Fibroblast of lung (primary cell): ENCODE measurements at regions not wholly inside any gene's neighbourhood (a gene's known extent, or its start where the extent isn't known, plus 50 kb on each side); places are given as distances from the start of the nearest gene placed in this dataset.
"Not testable (repeated sequence)": the region's sequence is repeated elsewhere in the genome, so short reads cannot be mapped to it uniquely, and the experiment has no call there.

Experiments used
- DNase-seq, 2 donors: peaks; one replicate each; pipeline versions ENCODE4 v3.0.0 to v3.0.0-alpha.2; 2010; ENCODE audit warnings: low read depth in 2 of 2
- H2AFZ ChIP-seq: 2 replicates; pipeline ENCODE4 v1.5.1; 2012; ENCODE audit warnings: low read length, control low read depth, inconsistent platforms
- H3K27ac ChIP-seq: 2 replicates; pipeline ENCODE4 v1.5.1; 2011; ENCODE audit warnings: low read length, control low read depth; ENCODE audit not compliant: insufficient read depth
- H3K27me3 ChIP-seq: 2 replicates; pipeline ENCODE4 v1.5.1; 2011; ENCODE audit warnings: mild to moderate bottlenecking, low read length; ENCODE audit not compliant: control insufficient read depth, insufficient read depth
- H3K36me3 ChIP-seq: 2 replicates; pipeline ENCODE4 v1.5.1; 2011; ENCODE audit warnings: low read length; ENCODE audit not compliant: control insufficient read depth, insufficient read depth
- H3K4me1 ChIP-seq: 2 replicates; pipeline ENCODE4 v1.5.1; 2011; ENCODE audit warnings: low read length; ENCODE audit not compliant: control insufficient read depth, insufficient read depth; ENCODE audit errors: extremely low read depth
- H3K4me2 ChIP-seq: 2 replicates; pipeline ENCODE4 v1.5.1; 2011; ENCODE audit warnings: low read length, control low read depth; ENCODE audit not compliant: insufficient read depth; ENCODE audit errors: extremely low read depth
- H3K4me3 ChIP-seq, 4 experiments: fragments of 200-600 bp in 1 of 4; sonication (generic) in 1 of 4; replicated peaks in 1 of 4; 2 replicates each; pipeline ENCODE4 v1.5.1; 2011 to 2016; ENCODE audit warnings: low read length in 4 of 4, low read depth in 3 of 4, mild to moderate bottlenecking in 3 of 4, control low read depth in 2 of 4, inconsistent platforms in 1 of 4, mixed read lengths in 1 of 4; ENCODE audit not compliant: insufficient read depth in 1 of 4; ENCODE audit errors: control extremely low read depth in 1 of 4
- H3K79me2 ChIP-seq: 2 replicates; pipeline ENCODE4 v1.5.1; 2012; ENCODE audit warnings: mild to moderate bottlenecking, low read length, inconsistent platforms; ENCODE audit not compliant: control insufficient read depth, insufficient read depth
- H3K9ac ChIP-seq: 2 replicates; pipeline ENCODE4 v1.5.1; 2011; ENCODE audit warnings: mild to moderate bottlenecking, low read length, control low read depth; ENCODE audit not compliant: insufficient read depth
- H3K9me3 ChIP-seq: 2 replicates; pipeline ENCODE4 v1.5.1; 2012; ENCODE audit warnings: low read depth, low read length; ENCODE audit not compliant: control insufficient read depth, insufficient read depth
- H4K20me1 ChIP-seq: 2 replicates; pipeline ENCODE4 v1.5.1; 2011; ENCODE audit warnings: low read length; ENCODE audit not compliant: control insufficient read depth, insufficient read depth; ENCODE audit errors: extremely low read depth
- EZH2 ChIP-seq: IDR thresholded peaks from 2 replicates; pipeline ENCODE4 v1.5.1; 2012; ENCODE audit warnings: low read length, control low read depth, mild to moderate bottlenecking; ENCODE audit errors: missing control alignments
- TF ChIP-seq, protein P1 (sequence below), 2 donors: IDR thresholded peaks in 1 of 2; conservative IDR thresholded peaks in 1 of 2; 1 replicate in 1 of 2; 2 replicates in 1 of 2; pipeline ENCODE4 v1.5.1; 2011 to 2012; ENCODE audit warnings: low read length in 2 of 2, control low read depth in 1 of 2, inconsistent platforms in 1 of 2, low read depth in 1 of 2, mild to moderate bottlenecking in 1 of 2

DNA sequence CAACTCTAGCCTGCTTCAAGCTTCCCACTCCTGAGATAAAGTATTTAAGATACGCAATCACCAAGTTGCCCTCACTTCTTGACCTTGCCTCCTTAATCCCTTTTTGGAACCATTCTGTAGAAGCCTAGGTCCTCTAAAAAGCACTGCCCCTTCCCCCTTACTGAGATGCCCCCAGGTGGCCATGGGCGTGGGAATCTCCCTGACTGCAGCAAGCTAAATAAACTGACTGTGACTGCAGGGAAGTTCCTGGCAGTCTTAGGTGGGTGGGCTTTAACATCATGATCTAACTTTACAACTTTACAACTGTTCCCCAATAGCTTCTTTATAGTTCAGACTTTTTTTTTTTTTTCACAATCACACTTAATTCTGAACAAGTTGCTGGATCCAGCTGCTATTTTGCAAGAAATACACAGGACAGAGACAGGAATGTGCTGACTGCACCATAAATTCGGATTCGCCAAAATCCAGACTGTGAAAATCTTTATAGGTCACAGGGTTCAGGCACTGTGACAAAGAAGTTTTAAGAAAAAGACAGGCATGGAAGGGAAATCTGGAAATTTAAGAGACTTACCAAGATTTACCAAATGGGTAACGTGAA is 344.2 kb upstream of the SULF2 start:
- no peak overlapping the region for H3K9ac ChIP-seq
- DNase-seq, result peak in 1 of 2 donors; percentile 20

GRCh38 chr20:48128436-48128835 is 343.2 kb upstream of the SULF2 start:
- DNase-seq, result peak in 1 of 2 donors; percentile 37
- Histone ChIP-seq H3K4me1 (no peaks in the 10 kb centered on the region), H3K36me3 (no peaks in the 10 kb centered on the region), H4K20me1 (no peaks in the 10 kb centered on the region), H3K9ac (no peak overlapping the region), H3K27me3 (no peaks in the 10 kb centered on the region), H3K4me3 (no peak overlapping the region), H2AFZ (no peak overlapping the region), H3K27ac (no peak overlapping the region), H3K4me2 (no peak overlapping the region), H3K9me3 (no peaks in the 10 kb centered on the region), H3K79me2 (no peaks in the 10 kb centered on the region)
- no peak for TF ChIP-seq EZH2
- TF ChIP-seq, protein P1, sequence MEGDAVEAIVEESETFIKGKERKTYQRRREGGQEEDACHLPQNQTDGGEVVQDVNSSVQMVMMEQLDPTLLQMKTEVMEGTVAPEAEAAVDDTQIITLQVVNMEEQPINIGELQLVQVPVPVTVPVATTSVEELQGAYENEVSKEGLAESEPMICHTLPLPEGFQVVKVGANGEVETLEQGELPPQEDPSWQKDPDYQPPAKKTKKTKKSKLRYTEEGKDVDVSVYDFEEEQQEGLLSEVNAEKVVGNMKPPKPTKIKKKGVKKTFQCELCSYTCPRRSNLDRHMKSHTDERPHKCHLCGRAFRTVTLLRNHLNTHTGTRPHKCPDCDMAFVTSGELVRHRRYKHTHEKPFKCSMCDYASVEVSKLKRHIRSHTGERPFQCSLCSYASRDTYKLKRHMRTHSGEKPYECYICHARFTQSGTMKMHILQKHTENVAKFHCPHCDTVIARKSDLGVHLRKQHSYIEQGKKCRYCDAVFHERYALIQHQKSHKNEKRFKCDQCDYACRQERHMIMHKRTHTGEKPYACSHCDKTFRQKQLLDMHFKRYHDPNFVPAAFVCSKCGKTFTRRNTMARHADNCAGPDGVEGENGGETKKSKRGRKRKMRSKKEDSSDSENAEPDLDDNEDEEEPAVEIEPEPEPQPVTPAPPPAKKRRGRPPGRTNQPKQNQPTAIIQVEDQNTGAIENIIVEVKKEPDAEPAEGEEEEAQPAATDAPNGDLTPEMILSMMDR (conservative IDR thresholded peaks at IDR 0.05 in 1 of 2, IDR thresholded peaks at IDR 0.05 in 1 of 2; ENCODE audit: low read depth in 1 of 2, low read length in 2 of 2), result no peak

More for the DNA sequence above, 344.2 kb upstream of the SULF2 start:
- Histone ChIP-seq H3K4me2 (no peak overlapping the region), H3K27me3 (no peaks in the 10 kb centered on the region), H3K27ac (no peak overlapping the region), H2AFZ (no peak overlapping the region), H3K4me1 (no peaks in the 10 kb centered on the region), H4K20me1 (no peaks in the 10 kb centered on the region), H3K36me3 (no peaks in the 10 kb centered on the region), H3K4me3 (no peak overlapping the region), H3K79me2 (no peaks in the 10 kb centered on the region), H3K9me3 (no peaks in the 10 kb centered on the region)
- TF ChIP-seq EZH2, result no peak
- TF ChIP-seq, protein P1 (conservative IDR thresholded peaks at IDR 0.05 in 1 of 2, IDR thresholded peaks at IDR 0.05 in 1 of 2; ENCODE audit: low read depth in 1 of 2, low read length in 2 of 2), result no peak

DNA sequence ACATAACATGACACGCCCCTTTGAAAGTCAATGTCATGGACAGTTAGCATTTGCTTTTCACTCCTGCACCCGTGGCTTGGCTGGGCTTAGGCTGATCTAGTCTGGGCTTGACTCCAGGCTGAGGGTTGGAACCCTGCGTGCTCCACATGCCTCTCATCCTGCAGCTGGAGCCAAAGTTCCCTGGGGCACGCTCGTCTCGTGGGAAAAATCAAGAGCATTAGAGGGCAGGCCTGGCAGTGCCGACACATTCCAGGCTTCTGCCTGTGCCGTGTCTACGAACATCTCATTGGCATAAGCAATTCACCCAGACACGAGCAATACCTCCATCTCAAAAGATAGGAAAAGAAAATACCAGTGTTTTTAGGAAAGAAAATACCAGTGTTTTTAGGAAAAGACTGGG is 342.7 kb upstream of the SULF2 start:
- H3K27ac ChIP-seq, H2AFZ ChIP-seq, H3K9me3 ChIP-seq, H3K27me3 ChIP-seq, H3K4me2 ChIP-seq, H4K20me1 ChIP-seq, H3K79me2 ChIP-seq, H3K36me3 ChIP-seq, H3K4me3 ChIP-seq, H3K4me1 ChIP-seq, H3K9ac ChIP-seq: not testable (repeated sequence)
- DNase-seq, result peak in 1 of 2 donors; percentile 60

DNA sequence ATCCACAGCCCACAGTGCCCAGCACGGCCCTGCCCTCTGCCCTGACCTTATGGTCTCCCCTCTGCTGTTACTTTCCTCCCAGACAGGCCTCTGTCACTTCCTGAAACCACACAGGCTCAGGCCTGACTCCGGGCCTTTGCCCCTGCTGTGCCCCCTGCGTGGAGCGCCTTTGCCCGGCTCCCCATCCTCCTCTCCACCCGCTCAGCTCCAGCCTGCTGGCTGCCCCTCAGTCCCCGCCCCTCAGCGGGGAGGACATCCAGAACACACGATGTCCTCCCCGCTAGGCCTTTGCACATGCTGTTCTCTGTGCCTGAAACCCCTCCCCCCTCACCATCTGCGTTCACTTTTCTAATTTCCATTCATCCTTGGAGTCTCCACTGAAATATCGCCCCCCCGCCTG is 341.9 kb upstream of the SULF2 start:
- H3K27ac ChIP-seq, H3K4me2 ChIP-seq, DNase-seq, H3K9me3 ChIP-seq, H3K36me3 ChIP-seq, H3K79me2 ChIP-seq, H4K20me1 ChIP-seq, H3K4me1 ChIP-seq, H3K9ac ChIP-seq, H3K27me3 ChIP-seq, H2AFZ ChIP-seq, H3K4me3 ChIP-seq: not testable (repeated sequence)
